Stimulated activated naive CD8-positive, alpha-beta T cell treated with anti-CD3 and anti-CD28 coated beads, Interleukin-15, Interleukin-2, amounts not matched to agents 100 ng/mL and 50 ng/mL, for 24 hours (primary cell): ENCODE measurements at regions not wholly inside any gene's neighbourhood (a gene's known extent, or its start where the extent isn't known, plus 50 kb on each side); places are given as distances from the start of the nearest gene placed in this dataset.

Experiments
- H3K27ac Mint-ChIP-seq: one replicate; pipeline ENCODE4 v1.8.0; 2021; ENCODE audit warnings: mild to moderate bottlenecking, mixed read lengths
- H3K27me3 Mint-ChIP-seq: one replicate; pipeline ENCODE4 v1.8.0; 2021; ENCODE audit warnings: mixed read lengths
- H3K36me3 Mint-ChIP-seq: one replicate; pipeline ENCODE4 v1.8.0; 2021; ENCODE audit warnings: low read depth, mixed read lengths
- H3K4me1 Mint-ChIP-seq: one replicate; pipeline ENCODE4 v1.8.0; 2021; ENCODE audit warnings: low read depth, mixed read lengths
- H3K4me3 Mint-ChIP-seq: one replicate; pipeline ENCODE4 v1.8.0; 2021; ENCODE audit warnings: mild to moderate bottlenecking, mixed read lengths
- H3K9me3 Mint-ChIP-seq: one replicate; pipeline ENCODE4 v1.8.0; 2021; ENCODE audit warnings: mixed read lengths

- H3K36me3 Mint-ChIP-seq = no peaks in the 10 kb centered on the region
- H3K27me3 Mint-ChIP-seq = peaks cover 4% of the 10 kb centered on the region
- no peaks in the 10 kb centered on the region for H3K9me3 Mint-ChIP-seq
- H3K4me1 Mint-ChIP-seq = no peaks in the 10 kb centered on the region
- H3K27ac Mint-ChIP-seq = no peak overlapping the region
- H3K4me3 Mint-ChIP-seq = no peak overlapping the region
These were observed 91.6 kb upstream of the BMP2K start for GRCh38 chr4:78684325-78685079.

- Mint-ChIP-seq H3K36me3 (no peaks in the 10 kb centered on the region), H3K4me3 (no peak overlapping the region), H3K4me1 (no peaks in the 10 kb centered on the region), H3K9me3 (no peaks in the 10 kb centered on the region), H3K27ac (no peak overlapping the region), H3K27me3 (no peaks in the 10 kb centered on the region)
These were observed 88.3 kb upstream of the BMP2K start for GRCh38 chr4:78687818-78688217.

- Mint-ChIP-seq H3K4me1 (no peaks in the 10 kb centered on the region), H3K27me3 (no peaks in the 10 kb centered on the region), H3K36me3 (no peaks in the 10 kb centered on the region), H3K4me3 (no peak overlapping the region), H3K27ac (no peak overlapping the region), H3K9me3 (no peaks in the 10 kb centered on the region)
These were observed 87.8 kb upstream of the BMP2K start for GRCh38 chr4:78688366-78688765.

GRCh38 chr4:78689261-78689660 is 86.9 kb upstream of the BMP2K start:
- Mint-ChIP-seq H3K27me3 (no peaks in the 10 kb centered on the region), H3K27ac (no peak overlapping the region), H3K9me3 (no peaks in the 10 kb centered on the region), H3K4me1 (no peaks in the 10 kb centered on the region), H3K4me3 (no peak overlapping the region), H3K36me3 (no peaks in the 10 kb centered on the region)

GRCh38 chr4:78689700-78690323 is 86.3 kb upstream of the BMP2K start:
- Mint-ChIP-seq H3K4me3 (no peak overlapping the region), H3K27ac (no peak overlapping the region), H3K4me1 (no peaks in the 10 kb centered on the region), H3K27me3 (no peaks in the 10 kb centered on the region), H3K36me3 (no peaks in the 10 kb centered on the region), H3K9me3 (no peaks in the 10 kb centered on the region)

GRCh38 chr4:78691334-78691754 is 84.8 kb upstream of the BMP2K start:
- Mint-ChIP-seq H3K36me3 (no peaks in the 10 kb centered on the region), H3K9me3 (no peaks in the 10 kb centered on the region), H3K27me3 (no peaks in the 10 kb centered on the region), H3K27ac (no peak overlapping the region), H3K4me3 (no peak overlapping the region), H3K4me1 (no peaks in the 10 kb centered on the region)

GRCh38 chr4:78691971-78692821 is 84.0 kb upstream of the BMP2K start:
- H3K4me3 Mint-ChIP-seq = no peak overlapping the region
- no peaks in the 10 kb centered on the region for H3K9me3 Mint-ChIP-seq
- no peaks in the 10 kb centered on the region for H3K4me1 Mint-ChIP-seq
- H3K27me3 Mint-ChIP-seq = no peaks in the 10 kb centered on the region
- H3K27ac Mint-ChIP-seq = no peak overlapping the region
- H3K36me3 Mint-ChIP-seq = no peaks in the 10 kb centered on the region

GRCh38 chr4:78692822-78693170 is 83.4 kb upstream of the BMP2K start:
- Mint-ChIP-seq H3K9me3 (no peaks in the 10 kb centered on the region), H3K36me3 (no peaks in the 10 kb centered on the region), H3K4me1 (no peaks in the 10 kb centered on the region), H3K4me3 (no peak overlapping the region), H3K27me3 (no peaks in the 10 kb centered on the region), H3K27ac (no peak overlapping the region)

- no peaks in the 10 kb centered on the region for H3K9me3 Mint-ChIP-seq
- no peak overlapping the region for H3K27ac Mint-ChIP-seq
- no peaks in the 10 kb centered on the region for H3K4me1 Mint-ChIP-seq
- H3K27me3 Mint-ChIP-seq = no peaks in the 10 kb centered on the region
- no peaks in the 10 kb centered on the region for H3K36me3 Mint-ChIP-seq
- H3K4me3 Mint-ChIP-seq = no peak overlapping the region
These were observed 82.2 kb upstream of the BMP2K start for GRCh38 chr4:78693777-78694456.

- Mint-ChIP-seq H3K27me3 (no peaks in the 10 kb centered on the region), H3K36me3 (no peaks in the 10 kb centered on the region), H3K9me3 (no peaks in the 10 kb centered on the region), H3K27ac (no peak overlapping the region), H3K4me1 (no peaks in the 10 kb centered on the region), H3K4me3 (no peak overlapping the region)
These were observed 81.7 kb upstream of the BMP2K start for GRCh38 chr4:78694457-78694787.

GRCh38 chr4:78695910-78696309 is 80.2 kb upstream of the BMP2K start:
- Mint-ChIP-seq H3K27me3 (no peaks in the 10 kb centered on the region), H3K27ac (no peak overlapping the region), H3K9me3 (no peaks in the 10 kb centered on the region), H3K36me3 (no peaks in the 10 kb centered on the region), H3K4me3 (no peak overlapping the region), H3K4me1 (no peaks in the 10 kb centered on the region)

- peaks cover 5% of the 10 kb centered on the region for H3K4me1 Mint-ChIP-seq
- no peaks in the 10 kb centered on the region for H3K27me3 Mint-ChIP-seq
- no peaks in the 10 kb centered on the region for H3K36me3 Mint-ChIP-seq
- H3K27ac Mint-ChIP-seq = no peak overlapping the region
- H3K9me3 Mint-ChIP-seq = peaks cover 13% of the 10 kb centered on the region
- H3K4me3 Mint-ChIP-seq = no peak overlapping the region
These were observed 73.1 kb upstream of the BMP2K start for GRCh38 chr4:78703079-78703478.

GRCh38 chr4:78704317-78704716 is 71.8 kb upstream of the BMP2K start:
- Mint-ChIP-seq H3K27me3 (no peaks in the 10 kb centered on the region), H3K4me1 (peaks cover 5% of the 10 kb centered on the region), H3K9me3 (peaks cover 13% of the 10 kb centered on the region), H3K27ac (no peak overlapping the region), H3K4me3 (no peak overlapping the region), H3K36me3 (no peaks in the 10 kb centered on the region)

- Mint-ChIP-seq H3K27me3 (no peaks in the 10 kb centered on the region), H3K4me3 (no peak overlapping the region), H3K4me1 (peaks cover 5% of the 10 kb centered on the region), H3K9me3 (peaks cover 13% of the 10 kb centered on the region), H3K36me3 (no peaks in the 10 kb centered on the region), H3K27ac (no peak overlapping the region)
These were observed 71.0 kb upstream of the BMP2K start for GRCh38 chr4:78704981-78705683.
